Lower lobe of right lung (tissue), 2 donors: ENCODE measurements at regions not wholly inside any gene's neighbourhood (a gene's known extent, or its start where the extent isn't known, plus 50 kb on each side); places are given as distances from the start of the nearest gene placed in this dataset.
"Not testable (repeated sequence)": the region's sequence is repeated elsewhere in the genome, so short reads cannot be mapped to it uniquely, and the experiment has no call there.

ENCODE experiments used
- ATAC-seq, 2 donors: fragments of 200-7000 bp; cut with Tn5 transposase; one replicate each; pipeline ENCODE4 v1.9.1; 2020 to 2022; ENCODE audit warnings: mild to moderate bottlenecking in 2 of 2, moderate library complexity in 2 of 2
- DNase-seq: peaks from one replicate; pipeline ENCODE4 v3.0.0-alpha.2; 2020
- H3K27ac ChIP-seq: fragments of 200-600 bp; one replicate; pipeline ENCODE4 v1.8.0; 2022
- H3K27me3 ChIP-seq: fragments of 200-600 bp; one replicate; pipeline ENCODE4 v1.8.0; 2022; ENCODE audit warnings: low read depth
- H3K36me3 ChIP-seq: fragments of 200-600 bp; one replicate; pipeline ENCODE4 v1.8.0; 2022; ENCODE audit warnings: mild to moderate bottlenecking
- H3K4me1 ChIP-seq: fragments of 200-600 bp; one replicate; pipeline ENCODE4 v1.8.0; 2022
- H3K4me3 ChIP-seq: fragments of 200-600 bp; one replicate; pipeline ENCODE4 v1.8.0; 2022; ENCODE audit warnings: mild to moderate bottlenecking
- H3K9me3 ChIP-seq: fragments of 200-600 bp; one replicate; pipeline ENCODE4 v1.8.0; 2022
- intact Hi-C: fragments of 100-400 bp; cut with DNase I; formaldehyde crosslinking; loops from one replicate; pipeline ENCODE4 v1.11.0; 2022
- TF ChIP-seq, protein P1 (sequence below): fragments of 200-600 bp; IDR thresholded peaks from one replicate; pipeline ENCODE4 v1.8.0; 2022; ENCODE audit warnings: antibody characterized with exemption, mild to moderate bottlenecking
- donor health status: DM: no; HTN: yes; CAD: no; lungs with severe emphysema.

- TF ChIP-seq, protein P1, sequence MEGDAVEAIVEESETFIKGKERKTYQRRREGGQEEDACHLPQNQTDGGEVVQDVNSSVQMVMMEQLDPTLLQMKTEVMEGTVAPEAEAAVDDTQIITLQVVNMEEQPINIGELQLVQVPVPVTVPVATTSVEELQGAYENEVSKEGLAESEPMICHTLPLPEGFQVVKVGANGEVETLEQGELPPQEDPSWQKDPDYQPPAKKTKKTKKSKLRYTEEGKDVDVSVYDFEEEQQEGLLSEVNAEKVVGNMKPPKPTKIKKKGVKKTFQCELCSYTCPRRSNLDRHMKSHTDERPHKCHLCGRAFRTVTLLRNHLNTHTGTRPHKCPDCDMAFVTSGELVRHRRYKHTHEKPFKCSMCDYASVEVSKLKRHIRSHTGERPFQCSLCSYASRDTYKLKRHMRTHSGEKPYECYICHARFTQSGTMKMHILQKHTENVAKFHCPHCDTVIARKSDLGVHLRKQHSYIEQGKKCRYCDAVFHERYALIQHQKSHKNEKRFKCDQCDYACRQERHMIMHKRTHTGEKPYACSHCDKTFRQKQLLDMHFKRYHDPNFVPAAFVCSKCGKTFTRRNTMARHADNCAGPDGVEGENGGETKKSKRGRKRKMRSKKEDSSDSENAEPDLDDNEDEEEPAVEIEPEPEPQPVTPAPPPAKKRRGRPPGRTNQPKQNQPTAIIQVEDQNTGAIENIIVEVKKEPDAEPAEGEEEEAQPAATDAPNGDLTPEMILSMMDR: no peak
- ATAC-seq: no peak
- DNase-seq: no peak
- H3K27me3 ChIP-seq: no peaks in the 10 kb centered on the region
- no peaks in the 10 kb centered on the region for H3K4me1 ChIP-seq
- H3K27ac ChIP-seq: no peak overlapping the region
- H3K4me3 ChIP-seq: no peak overlapping the region
- intact Hi-C loops: no loop called here
- no peaks in the 10 kb centered on the region for H3K36me3 ChIP-seq
- H3K9me3 ChIP-seq: no peaks in the 10 kb centered on the region
These were observed 99.1 kb upstream of the RUFY1 start for GRCh38 chr5:179451114-179451827.

- H3K4me3 ChIP-seq, ATAC-seq, DNase-seq, H3K4me1 ChIP-seq, H3K9me3 ChIP-seq, H3K27me3 ChIP-seq, H3K36me3 ChIP-seq, intact Hi-C loops, H3K27ac ChIP-seq: not testable (repeated sequence)
These were observed 100.4 kb upstream of the RUFY1 start for GRCh38 chr5:179449950-179450349.

- H3K4me3 ChIP-seq, H3K27ac ChIP-seq, intact Hi-C loops, H3K4me1 ChIP-seq, H3K27me3 ChIP-seq, H3K9me3 ChIP-seq, ATAC-seq, H3K36me3 ChIP-seq, DNase-seq: not testable (repeated sequence)
These were observed 102.1 kb upstream of the RUFY1 start for GRCh38 chr5:179448282-179448681.

DNA sequence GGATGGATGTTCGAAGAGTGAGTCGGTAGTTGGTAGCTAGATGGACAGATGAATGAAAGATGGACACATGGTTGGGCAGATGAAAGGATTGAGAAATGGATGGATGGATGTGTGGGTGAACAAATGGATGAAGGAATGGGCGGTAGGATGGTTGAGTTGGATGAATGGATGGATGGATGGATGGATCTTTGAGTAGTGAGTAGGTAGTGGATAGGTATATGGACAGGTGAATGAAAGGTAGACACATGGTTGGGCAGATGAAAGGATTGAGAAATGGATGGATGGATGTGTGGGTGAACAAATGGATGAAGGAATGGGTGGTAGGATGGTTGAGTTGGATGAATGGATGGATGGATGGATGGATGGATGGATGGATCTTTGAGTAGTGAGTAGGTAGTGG lies 97.0 kb upstream of the ADAMTS2 start:
- H3K9me3 ChIP-seq, H3K4me3 ChIP-seq, ATAC-seq, H3K4me1 ChIP-seq, H3K36me3 ChIP-seq, intact Hi-C loops, H3K27ac ChIP-seq, DNase-seq: not testable (repeated sequence)
- peaks cover 13% of the 10 kb centered on the region for H3K27me3 ChIP-seq

DNA sequence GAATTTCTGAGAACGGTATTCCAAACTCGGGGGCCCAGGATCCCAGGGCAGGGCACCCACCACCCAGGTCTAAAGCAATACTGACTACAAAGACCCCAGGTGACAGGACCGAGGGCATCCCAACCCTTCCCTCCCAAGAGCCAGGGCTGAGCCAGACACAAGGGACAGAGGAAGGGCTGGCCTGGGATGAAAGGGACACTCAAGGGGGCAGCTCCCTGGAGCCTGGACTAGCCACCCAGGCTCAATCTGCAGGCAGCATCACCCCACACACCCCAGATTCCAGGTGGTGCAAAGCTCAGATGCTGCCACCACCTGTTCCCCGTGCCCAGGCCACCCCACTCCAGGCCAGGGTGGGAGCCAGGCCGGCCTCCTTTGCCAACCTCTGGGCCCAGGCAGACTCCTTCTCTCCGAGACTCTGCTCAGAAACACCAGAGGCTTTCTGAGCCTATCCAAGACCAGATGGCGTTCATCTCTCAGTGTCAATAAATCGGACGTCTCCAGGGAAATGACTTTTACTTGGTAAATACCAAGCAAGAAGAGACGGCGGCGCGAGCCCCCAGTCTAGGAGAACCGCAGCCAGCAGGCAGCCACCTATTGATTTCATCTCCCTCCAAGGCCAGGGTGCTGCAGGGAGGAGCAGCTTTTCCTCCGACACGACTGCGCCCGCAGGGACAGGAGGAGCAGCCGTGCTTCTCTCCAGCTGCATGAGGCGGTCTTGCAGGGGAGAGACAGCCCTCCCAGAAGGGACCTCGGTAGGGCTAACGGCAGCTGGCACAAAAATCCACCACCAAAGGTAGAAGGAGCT lies 94.1 kb upstream of the ADAMTS2 start:
- Histone ChIP-seq H3K4me1 (no peaks in the 10 kb centered on the region), H3K27ac (no peak overlapping the region), H3K27me3 (peaks cover 14% of the 10 kb centered on the region), H3K9me3 (no peaks in the 10 kb centered on the region), H3K4me3 (no peak overlapping the region), H3K36me3 (no peaks in the 10 kb centered on the region)
- TF ChIP-seq, protein P1: no peak
- intact Hi-C loops: no loop called here
- no peak for ATAC-seq
- peak; percentile 30 for DNase-seq

DNA sequence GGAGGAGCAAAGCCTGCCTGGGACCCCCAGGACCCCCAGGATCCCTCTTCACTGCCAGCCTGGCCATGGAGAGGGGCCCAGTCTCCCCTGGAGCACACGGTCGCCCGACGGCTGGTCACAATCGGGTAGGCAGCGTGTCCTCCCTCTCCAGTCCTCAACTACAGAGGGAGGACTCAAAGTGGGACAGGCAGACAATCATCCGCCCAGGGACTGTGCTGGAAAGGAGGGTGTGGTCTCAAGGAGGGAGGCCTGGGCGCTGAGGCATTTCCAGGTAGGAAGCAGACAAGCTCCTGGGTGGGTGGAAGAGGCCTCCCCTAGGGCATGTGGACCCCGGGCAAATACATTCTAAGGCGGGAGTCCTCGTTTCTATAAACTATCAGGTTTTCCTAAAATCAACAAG lies 93.2 kb upstream of the ADAMTS2 start:
- DNase-seq: peak; percentile 20
- TF ChIP-seq, protein P1: no peak
- Histone ChIP-seq H3K27ac (no peak overlapping the region), H3K4me1 (no peaks in the 10 kb centered on the region), H3K9me3 (no peaks in the 10 kb centered on the region), H3K27me3 (peaks cover 14% of the 10 kb centered on the region), H3K36me3 (no peaks in the 10 kb centered on the region), H3K4me3 (no peak overlapping the region)
- ATAC-seq: no peak
- intact Hi-C loops: no loop called here

DNA sequence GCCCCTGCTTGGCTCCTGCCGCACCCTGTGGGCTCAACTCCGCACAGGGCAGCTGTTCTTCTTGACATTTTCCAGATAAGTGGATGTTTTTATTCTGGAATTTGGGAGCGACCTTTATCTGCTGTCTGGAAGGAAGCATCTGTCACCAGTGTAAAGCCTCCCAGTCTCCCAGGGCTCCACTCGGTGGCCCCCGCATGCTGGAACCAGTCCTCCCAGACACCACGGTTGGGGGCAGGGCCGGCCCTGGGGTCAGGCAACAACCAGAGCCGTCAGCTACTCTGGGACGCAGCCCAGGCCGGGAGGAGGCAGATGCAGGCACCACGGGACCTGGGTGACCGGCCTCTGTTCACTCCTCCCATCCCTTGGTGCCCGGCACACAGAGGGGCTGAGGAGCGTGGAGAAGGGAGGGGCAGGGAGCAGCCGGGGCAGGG lies 92.8 kb upstream of the ADAMTS2 start:
- intact Hi-C loops: no loop called here
- H3K9me3 ChIP-seq: no peaks in the 10 kb centered on the region
- H3K4me1 ChIP-seq: no peaks in the 10 kb centered on the region
- H3K4me3 ChIP-seq: no peak overlapping the region
- TF ChIP-seq, protein P1: no peak
- ATAC-seq: peak in 1 of 2 donors; percentile 59
- DNase-seq: no peak
- H3K27ac ChIP-seq: no peak overlapping the region
- H3K27me3 ChIP-seq: peaks cover 14% of the 10 kb centered on the region
- H3K36me3 ChIP-seq: no peaks in the 10 kb centered on the region
